Liver (tissue), 7 donors: ENCODE measurements at regions not wholly inside any gene's neighbourhood (a gene's known extent, or its start where the extent isn't known, plus 50 kb on each side); places are given as distances from the start of the nearest gene placed in this dataset.
A peak's percentile ranks its signal among the peaks of the same experiment; 100 is the strongest.
"Not testable (repeated sequence)": the region's sequence is repeated elsewhere in the genome, so short reads cannot be mapped to it uniquely, and the experiment has no call there.

Experiments used
- DNase-seq: peaks from one replicate; pipeline ENCODE4 v3.0.0-alpha.2; 2017; ENCODE audit warnings: low spot score
- H3K27ac ChIP-seq, 2 donors: one replicate each; pipeline ENCODE4 v1.7.0; 2013; ENCODE audit warnings: inconsistent platforms in 2 of 2, low read length in 2 of 2, control low read depth in 1 of 2, low read depth in 1 of 2, mild to moderate bottlenecking in 1 of 2
- H3K27me3 ChIP-seq, 4 donors: one replicate each; pipeline versions ENCODE4 v1.6.1 to v1.7.0; 2013; ENCODE audit warnings: low read length in 3 of 4, inconsistent platforms in 1 of 4, mild to moderate bottlenecking in 1 of 4, moderate library complexity in 1 of 4; ENCODE audit not compliant: control insufficient read depth in 4 of 4, insufficient read depth in 4 of 4
- H3K36me3 ChIP-seq, 4 donors: one replicate each; pipeline versions ENCODE4 v1.6.1 to v1.7.0; 2013; ENCODE audit warnings: low read length in 3 of 4, mild to moderate bottlenecking in 3 of 4, low read depth in 1 of 4, moderate library complexity in 1 of 4; ENCODE audit not compliant: control insufficient read depth in 4 of 4, insufficient read depth in 3 of 4
- H3K4me1 ChIP-seq, 4 donors: one replicate each; pipeline versions ENCODE4 v1.6.1 to v1.7.0; 2013; ENCODE audit warnings: low read length in 3 of 4, mild to moderate bottlenecking in 3 of 4, moderate library complexity in 1 of 4; ENCODE audit not compliant: control insufficient read depth in 4 of 4, insufficient read depth in 4 of 4
- H3K4me3 ChIP-seq, 3 donors: one replicate each; pipeline versions ENCODE4 v1.6.1 to v1.7.0; 2013; ENCODE audit warnings: low read length in 3 of 3, control low read depth in 1 of 3, low read depth in 1 of 3, mild to moderate bottlenecking in 1 of 3
- H3K9ac ChIP-seq, 2 donors: one replicate each; pipeline ENCODE4 v1.7.0; 2013; ENCODE audit warnings: low read length in 2 of 2, mild to moderate bottlenecking in 2 of 2, moderate library complexity in 2 of 2, control low read depth in 1 of 2, low read depth in 1 of 2
- H3K9me3 ChIP-seq, 4 donors: one replicate each; pipeline versions ENCODE4 v1.6.1 to v1.7.0; 2013; ENCODE audit warnings: low read length in 3 of 4; ENCODE audit not compliant: control insufficient read depth in 4 of 4
- ATF3 ChIP-seq: IDR thresholded peaks from 2 replicates; pipeline ENCODE4 v1.6.1; 2016; ENCODE audit warnings: antibody characterized with exemption
- EGR1 ChIP-seq, 2 donors: IDR thresholded peaks; 2 replicates each; pipeline ENCODE4 v1.6.1; 2016 to 2018; ENCODE audit warnings: antibody characterized with exemption in 2 of 2, low read depth in 2 of 2
- FOXA1 ChIP-seq: IDR thresholded peaks from 2 replicates; pipeline ENCODE4 v1.6.1; 2016; ENCODE audit warnings: antibody characterized with exemption
- HNF4A ChIP-seq, 2 donors: conservative IDR thresholded peaks; 2 replicates each; pipeline ENCODE4 v1.6.1; 2016; ENCODE audit warnings: antibody characterized with exemption in 2 of 2, mild to moderate bottlenecking in 2 of 2
- JUND ChIP-seq, 2 donors: IDR thresholded peaks; 2 replicates each; pipeline ENCODE4 v1.6.1; 2016; ENCODE audit warnings: antibody characterized with exemption in 2 of 2
- MAX ChIP-seq: IDR thresholded peaks from 2 replicates; pipeline ENCODE4 v1.6.1; 2016; ENCODE audit warnings: antibody characterized with exemption
- NR2F2 ChIP-seq: IDR thresholded peaks from 2 replicates; pipeline ENCODE4 v1.6.1; 2016; ENCODE audit warnings: antibody characterized with exemption
- RAD21 ChIP-seq, 2 donors: IDR thresholded peaks; 2 replicates each; pipeline ENCODE4 v1.6.1; 2016; ENCODE audit warnings: antibody characterized with exemption in 2 of 2, mild to moderate bottlenecking in 2 of 2
- REST ChIP-seq: IDR thresholded peaks from 2 replicates; pipeline ENCODE4 v1.6.1; 2016; ENCODE audit warnings: antibody characterized with exemption, mild to moderate bottlenecking
- RXRA ChIP-seq, 2 donors: IDR thresholded peaks; 2 replicates each; pipeline ENCODE4 v1.6.1; 2017 to 2018; ENCODE audit warnings: antibody characterized with exemption in 2 of 2, mild to moderate bottlenecking in 1 of 2
- SP1 ChIP-seq: IDR thresholded peaks from 2 replicates; pipeline ENCODE4 v1.6.1; 2018; ENCODE audit warnings: antibody characterized with exemption, mild to moderate bottlenecking
- TAF1 ChIP-seq: conservative IDR thresholded peaks from 2 replicates; pipeline ENCODE4 v1.6.1; 2016; ENCODE audit warnings: antibody characterized with exemption, mild to moderate bottlenecking
- whole genome bisulfite sequencing: extraction: QIAGEN DNeasy Blood & Tissue Kit; methylation state at CpG from one replicate; pipeline ENCODE4 v1.1.7; 2013; 5-methylcytosine and 5-hydroxymethylcytosine counted together
- TF ChIP-seq, protein P1 (sequence below): IDR thresholded peaks from 2 replicates; pipeline ENCODE4 v1.6.1; 2016; ENCODE audit warnings: antibody characterized with exemption
- donor health status: healthy.
- donor health status: healthy.
- donor health status: healthy.
- donor health status: healthy.

DNA sequence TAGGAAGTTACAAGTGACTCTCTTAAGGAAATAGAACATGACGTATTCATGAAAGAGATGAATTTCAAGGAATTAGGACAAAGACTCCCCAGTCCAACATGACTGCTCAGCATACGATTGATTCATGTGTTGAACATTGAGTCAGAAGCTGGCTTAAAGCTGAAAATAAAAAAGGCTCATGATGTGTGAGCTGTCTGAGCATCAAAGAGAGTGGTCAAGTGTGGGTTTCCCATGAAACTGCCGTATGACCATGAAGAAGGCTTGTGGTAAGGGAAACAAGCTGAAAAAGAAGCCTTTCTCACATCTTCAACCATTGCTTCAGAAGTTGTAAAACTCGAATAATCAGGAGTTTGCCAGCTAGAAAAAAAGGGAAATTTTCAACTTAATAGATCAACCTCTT lies 201.9 kb upstream of the APCDD1 start (continued):
- no peak for TF ChIP-seq REST

DNA sequence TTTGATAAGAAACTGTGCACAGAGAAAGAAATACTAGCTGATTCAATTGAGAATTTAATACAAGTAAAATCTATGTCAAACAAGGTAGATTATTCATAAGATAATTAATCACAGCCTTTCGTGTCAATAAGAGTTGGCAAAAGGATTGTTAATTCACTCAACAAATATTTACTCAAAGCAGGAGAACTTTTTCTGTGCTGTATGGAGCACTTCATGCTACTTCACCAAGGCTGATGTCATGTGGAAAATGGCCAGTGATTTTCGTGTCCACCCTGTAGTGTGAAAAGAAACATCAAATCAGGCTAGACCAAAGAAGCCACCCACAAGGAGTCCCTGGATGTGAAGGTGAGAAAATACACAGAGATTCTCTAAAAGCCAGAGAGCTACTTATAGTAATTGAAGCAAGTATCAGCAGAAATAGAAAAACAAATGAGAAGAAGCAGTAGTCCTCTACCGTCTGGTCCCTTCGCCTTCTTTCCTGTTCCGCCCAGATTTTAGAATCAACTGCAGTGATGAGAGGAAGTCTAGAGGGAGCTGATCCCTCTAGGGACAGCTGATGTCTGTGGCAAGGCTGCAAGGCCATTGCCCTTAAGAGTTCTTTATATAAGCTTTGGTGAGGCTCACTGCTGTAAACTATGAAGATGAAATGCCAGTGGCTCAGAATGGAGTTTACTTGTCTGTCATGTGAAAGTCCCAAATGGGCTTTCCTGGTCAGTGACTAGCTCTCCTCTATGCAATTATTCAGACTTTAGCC lies 201.3 kb upstream of the APCDD1 start:
- Histone ChIP-seq H3K27ac (no peak overlapping the region), H3K9ac (no peak overlapping the region), H3K9me3 (no peaks in the 10 kb centered on the region), H3K27me3 (peaks cover 0 to 5% (median 0%) of the 10 kb centered on the region in 4 donors), H3K4me3 (no peak overlapping the region), H3K4me1 (no peaks in the 10 kb centered on the region), H3K36me3 (no peaks in the 10 kb centered on the region)
- WGBS: 65% methylated on average over 5 of the region's 5 CpGs
- TF ChIP-seq REST (no peak), NR2F2 (peak; percentile 20), RXRA (IDR thresholded peaks at IDR 0.05) (peak; percentile 39 to 42)
- no peak for DNase-seq

DNA sequence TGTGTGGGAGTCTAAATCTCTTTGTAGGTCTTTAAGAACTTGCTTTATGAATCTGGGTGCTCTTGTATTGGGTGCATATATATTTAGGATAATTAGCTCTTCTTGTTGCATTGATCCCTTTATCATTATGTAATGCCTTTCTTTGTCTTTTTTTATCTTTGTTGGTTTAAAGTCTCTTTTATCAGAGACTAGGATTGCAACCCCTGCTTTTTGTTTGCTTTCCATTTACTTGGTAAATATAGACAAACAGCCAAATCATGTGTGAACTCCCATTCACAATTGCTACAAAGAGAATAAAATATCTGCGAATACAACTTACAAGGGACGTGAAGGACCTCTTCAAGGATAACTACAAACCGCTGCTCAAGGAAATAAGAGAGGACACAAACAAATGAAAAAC lies 198.2 kb upstream of the APCDD1 start:
- H3K36me3 ChIP-seq, H3K4me3 ChIP-seq, H3K27me3 ChIP-seq, H3K27ac ChIP-seq, H3K9ac ChIP-seq, DNase-seq, H3K4me1 ChIP-seq, H3K9me3 ChIP-seq: not testable (repeated sequence)
- WGBS: 32% methylated on average over 3 of the region's 3 CpGs

DNA sequence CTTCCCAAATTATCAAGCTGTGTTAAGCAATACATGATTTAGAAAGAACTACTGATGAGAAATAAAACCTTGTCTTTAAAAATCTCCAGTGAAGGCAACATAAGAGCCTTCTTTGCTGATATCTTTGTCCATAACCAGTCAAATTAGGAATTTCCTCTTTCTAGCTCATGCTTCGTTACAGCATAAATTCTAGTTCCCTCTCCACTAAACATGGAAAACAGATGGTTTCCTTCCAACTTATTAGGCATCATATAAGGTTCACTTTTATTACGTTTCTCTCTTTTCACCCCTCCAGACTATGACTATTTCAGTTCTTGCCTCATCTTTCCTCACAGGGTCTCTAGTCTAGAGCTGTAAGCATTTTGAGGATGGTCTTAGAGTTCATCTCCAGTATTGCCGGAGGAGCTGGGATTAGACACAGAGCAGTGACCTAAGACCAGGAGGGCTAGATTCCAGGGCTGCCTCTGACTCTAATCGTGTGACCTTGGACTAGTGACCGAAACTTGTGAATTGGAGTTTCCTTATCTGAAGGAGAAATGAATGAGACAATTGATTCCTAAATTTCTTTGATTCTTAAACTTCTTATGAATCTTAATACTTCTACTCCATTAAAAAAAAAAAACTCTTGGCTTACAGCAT lies 195.5 kb upstream of the APCDD1 start:
- no peak overlapping the region for H3K27ac ChIP-seq
- TF ChIP-seq RAD21 (IDR thresholded peaks at IDR 0.05): no peak
- no peak for TF ChIP-seq HNF4A (conservative IDR thresholded peaks at IDR 0.05)
- TF ChIP-seq EGR1 (IDR thresholded peaks at IDR 0.05; ENCODE audit: low read depth in 2 of 2): no peak
- TF ChIP-seq, protein P1, sequence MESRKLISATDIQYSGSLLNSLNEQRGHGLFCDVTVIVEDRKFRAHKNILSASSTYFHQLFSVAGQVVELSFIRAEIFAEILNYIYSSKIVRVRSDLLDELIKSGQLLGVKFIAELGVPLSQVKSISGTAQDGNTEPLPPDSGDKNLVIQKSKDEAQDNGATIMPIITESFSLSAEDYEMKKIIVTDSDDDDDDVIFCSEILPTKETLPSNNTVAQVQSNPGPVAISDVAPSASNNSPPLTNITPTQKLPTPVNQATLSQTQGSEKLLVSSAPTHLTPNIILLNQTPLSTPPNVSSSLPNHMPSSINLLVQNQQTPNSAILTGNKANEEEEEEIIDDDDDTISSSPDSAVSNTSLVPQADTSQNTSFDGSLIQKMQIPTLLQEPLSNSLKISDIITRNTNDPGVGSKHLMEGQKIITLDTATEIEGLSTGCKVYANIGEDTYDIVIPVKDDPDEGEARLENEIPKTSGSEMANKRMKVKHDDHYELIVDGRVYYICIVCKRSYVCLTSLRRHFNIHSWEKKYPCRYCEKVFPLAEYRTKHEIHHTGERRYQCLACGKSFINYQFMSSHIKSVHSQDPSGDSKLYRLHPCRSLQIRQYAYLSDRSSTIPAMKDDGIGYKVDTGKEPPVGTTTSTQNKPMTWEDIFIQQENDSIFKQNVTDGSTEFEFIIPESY: no peak
- no peak for TF ChIP-seq ATF3
- TF ChIP-seq TAF1: no peak
- no peak for TF ChIP-seq FOXA1
- TF ChIP-seq MAX: no peak
- no peak for TF ChIP-seq RXRA (IDR thresholded peaks at IDR 0.05)
- no peak for TF ChIP-seq SP1
- TF ChIP-seq JUND (IDR thresholded peaks at IDR 0.05): no peak
- no peak overlapping the region for H3K9ac ChIP-seq
- WGBS: 68% methylated on average over 5 of the region's 5 CpGs
- H3K36me3 ChIP-seq: no peaks in the 10 kb centered on the region
- no peak for DNase-seq
- H3K4me1 ChIP-seq: no peaks in the 10 kb centered on the region
- peaks cover 0 to 3% (median 0%) of the 10 kb centered on the region in 4 donors for H3K27me3 ChIP-seq
- no peaks in the 10 kb centered on the region for H3K9me3 ChIP-seq
- no peak overlapping the region for H3K4me3 ChIP-seq
